CD14-positive monocyte (primary cell): ENCODE measurements at regions not wholly inside any gene's neighbourhood (a gene's known extent, or its start where the extent isn't known, plus 50 kb on each side); places are given as distances from the start of the nearest gene placed in this dataset.

Experiments
- DNase-seq, 3 donors: peaks; one replicate each; pipeline ENCODE4 v3.0.0-alpha.2; 2011 to 2022
- H2AFZ ChIP-seq: 2 replicates; pipeline ENCODE4 v1.6.0; 2012; ENCODE audit warnings: mild to moderate bottlenecking, low read depth, low read length, inconsistent platforms; ENCODE audit not compliant: insufficient read depth, poor library complexity, severe bottlenecking
- H3K27ac ChIP-seq, 2 donors: 1 replicate in 1 of 2; 2 replicates in 1 of 2; pipeline ENCODE4 v1.5.1; 2012 to 2013; ENCODE audit warnings: low read length in 2 of 2, control low read depth in 1 of 2, inconsistent platforms in 1 of 2, low read depth in 1 of 2, mild to moderate bottlenecking in 1 of 2
- H3K27me3 ChIP-seq, 2 donors: one replicate each; pipeline versions ENCODE4 v1.6.0 to v1.6.1; 2011 to 2013; ENCODE audit warnings: low read length in 2 of 2; ENCODE audit not compliant: control insufficient read depth in 2 of 2, insufficient read depth in 2 of 2
- H3K36me3 ChIP-seq, 2 donors: replicated peaks in 1 of 2; 1 replicate in 1 of 2; 2 replicates in 1 of 2; pipeline versions ENCODE4 v1.5.1 to v1.6.1; 2012 to 2013; ENCODE audit warnings: low read length in 2 of 2, control low read depth in 1 of 2, inconsistent platforms in 1 of 2, mild to moderate bottlenecking in 1 of 2; ENCODE audit not compliant: insufficient read depth in 2 of 2, control insufficient read depth in 1 of 2
- H3K4me1 ChIP-seq, 2 donors: 1 replicate in 1 of 2; 2 replicates in 1 of 2; pipeline versions ENCODE4 v1.5.1 to v1.6.1; 2012 to 2013; ENCODE audit warnings: low read length in 2 of 2, control low read depth in 1 of 2, inconsistent platforms in 1 of 2, mild to moderate bottlenecking in 1 of 2, moderate library complexity in 1 of 2; ENCODE audit not compliant: insufficient read depth in 2 of 2, control insufficient read depth in 1 of 2
- H3K4me2 ChIP-seq: replicated peaks from 2 replicates; pipeline ENCODE3; 2012; ENCODE audit warnings: low read length, moderate library complexity, mild to moderate bottlenecking; ENCODE audit not compliant: poor library complexity, severe bottlenecking; ENCODE audit errors: extremely low read depth
- H3K4me3 ChIP-seq, 3 experiments: fragments of 200-600 bp in 1 of 3; sonication (generic) in 1 of 3; replicated peaks in 1 of 3; 1 replicate in 2 of 3; 2 replicates in 1 of 3; pipeline ENCODE4 v1.5.1; 2011 to 2013; ENCODE audit warnings: low read length in 3 of 3, mild to moderate bottlenecking in 3 of 3, control low read depth in 2 of 3, low read depth in 2 of 3, inconsistent platforms in 1 of 3, moderate library complexity in 1 of 3
- H3K79me2 ChIP-seq: 2 replicates; pipeline ENCODE4 v1.6.0; 2012; ENCODE audit warnings: mild to moderate bottlenecking, control low read depth, inconsistent platforms, low read length, moderate library complexity; ENCODE audit not compliant: insufficient read depth
- H3K9ac ChIP-seq: 2 replicates; pipeline ENCODE4 v1.6.0; 2017; ENCODE audit warnings: low read length, mild to moderate bottlenecking; ENCODE audit not compliant: insufficient read depth, poor library complexity, severe bottlenecking
- H3K9me3 ChIP-seq, 2 donors: replicated peaks in 1 of 2; 1 replicate in 1 of 2; 2 replicates in 1 of 2; pipeline versions ENCODE4 v1.5.1 to v1.6.1; 2012 to 2013; ENCODE audit warnings: low read length in 2 of 2, control low read depth in 1 of 2; ENCODE audit not compliant: control insufficient read depth in 1 of 2, insufficient read depth in 1 of 2
- H4K20me1 ChIP-seq: 2 replicates; pipeline ENCODE4 v1.6.0; 2012; ENCODE audit warnings: mild to moderate bottlenecking, low read length, control low read depth, moderate library complexity; ENCODE audit not compliant: insufficient read depth
- H3K27ac Mint-ChIP-seq, 7 donors: one replicate each; pipeline ENCODE4 v1.8.0; 2020; ENCODE audit warnings: mild to moderate bottlenecking in 7 of 7, mixed read lengths in 7 of 7, moderate library complexity in 6 of 7, inconsistent platforms in 2 of 7
- H3K27me3 Mint-ChIP-seq, 3 donors: one replicate each; pipeline ENCODE4 v1.8.0; 2021 to 2022; ENCODE audit warnings: low read depth in 3 of 3, mild to moderate bottlenecking in 3 of 3, mixed read lengths in 3 of 3, moderate library complexity in 3 of 3, inconsistent platforms in 1 of 3
- H3K36me3 Mint-ChIP-seq, 2 donors: one replicate each; pipeline ENCODE4 v1.8.0; 2020; ENCODE audit warnings: mixed read lengths in 2 of 2, inconsistent platforms in 1 of 2, mild to moderate bottlenecking in 1 of 2
- H3K4me1 Mint-ChIP-seq: one replicate; pipeline ENCODE4 v1.8.0; 2020; ENCODE audit warnings: mild to moderate bottlenecking, mixed read lengths
- H3K4me3 Mint-ChIP-seq, 2 donors: one replicate each; pipeline ENCODE4 v1.8.0; 2020; ENCODE audit warnings: mild to moderate bottlenecking in 2 of 2, mixed read lengths in 2 of 2, moderate library complexity in 1 of 2
- H3K9me3 Mint-ChIP-seq, 7 donors: one replicate each; pipeline ENCODE4 v1.8.0; 2020 to 2022; ENCODE audit warnings: mixed read lengths in 7 of 7, mild to moderate bottlenecking in 6 of 7, moderate library complexity in 6 of 7, inconsistent platforms in 2 of 7
- WGBS: methylation state at CpG from one replicate; pipeline ENCODE4 v1.1.5; 2013; ENCODE audit warnings: missing lambda C conversion rate; ENCODE audit not compliant: insufficient coverage; 5-methylcytosine and 5-hydroxymethylcytosine counted together
- intact Hi-C, 2 donors: fragments of 100-400 bp; cut with micrococcal nuclease; formaldehyde crosslinking; loops; one replicate each; pipeline versions ENCODE4 v1.15.0 to v1.15.1; 2023
- TF ChIP-seq, protein P1 (sequence below): fragments of 200-600 bp; IDR thresholded peaks from one replicate; pipeline ENCODE4 v1.8.0; 2022; ENCODE audit warnings: antibody characterized with exemption, mild to moderate bottlenecking

DNA sequence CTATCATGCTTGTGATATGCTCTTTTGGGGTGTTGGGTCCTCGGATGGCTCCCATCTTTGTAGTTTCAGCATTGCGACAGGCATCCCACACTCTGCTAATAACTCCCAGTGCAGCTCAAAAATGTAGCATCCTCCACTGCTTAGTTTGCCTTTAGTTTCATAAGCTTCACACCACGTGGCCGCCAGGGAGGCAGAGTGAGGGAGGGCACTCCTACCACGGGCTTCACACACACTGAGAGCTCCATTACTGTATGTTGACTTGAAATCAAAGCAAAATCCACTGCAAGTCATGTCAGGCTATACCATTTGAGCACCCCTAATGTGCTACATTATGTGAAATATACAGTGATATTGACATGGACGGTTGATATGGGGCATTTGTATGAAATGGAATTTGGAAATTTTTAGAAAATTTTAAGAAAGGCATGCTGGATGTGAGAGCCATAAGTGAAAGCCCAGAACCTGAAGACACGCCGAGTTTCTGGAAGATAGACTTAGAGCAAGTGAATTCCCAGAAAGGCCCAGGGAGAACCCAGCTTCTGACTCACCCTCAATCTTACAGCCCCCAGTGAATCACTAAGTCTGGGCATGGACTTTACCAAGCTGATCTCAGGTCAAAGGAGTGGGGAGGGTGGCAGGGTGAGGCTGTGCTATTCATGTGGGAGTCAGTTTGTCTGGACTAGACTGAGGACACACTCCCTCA, 94.1 kb downstream of the HSPH1 start:
- no peaks in the 10 kb centered on the region for H3K36me3 ChIP-seq
- no peaks in the 10 kb centered on the region for H3K27me3 ChIP-seq
- TF ChIP-seq, protein P1, sequence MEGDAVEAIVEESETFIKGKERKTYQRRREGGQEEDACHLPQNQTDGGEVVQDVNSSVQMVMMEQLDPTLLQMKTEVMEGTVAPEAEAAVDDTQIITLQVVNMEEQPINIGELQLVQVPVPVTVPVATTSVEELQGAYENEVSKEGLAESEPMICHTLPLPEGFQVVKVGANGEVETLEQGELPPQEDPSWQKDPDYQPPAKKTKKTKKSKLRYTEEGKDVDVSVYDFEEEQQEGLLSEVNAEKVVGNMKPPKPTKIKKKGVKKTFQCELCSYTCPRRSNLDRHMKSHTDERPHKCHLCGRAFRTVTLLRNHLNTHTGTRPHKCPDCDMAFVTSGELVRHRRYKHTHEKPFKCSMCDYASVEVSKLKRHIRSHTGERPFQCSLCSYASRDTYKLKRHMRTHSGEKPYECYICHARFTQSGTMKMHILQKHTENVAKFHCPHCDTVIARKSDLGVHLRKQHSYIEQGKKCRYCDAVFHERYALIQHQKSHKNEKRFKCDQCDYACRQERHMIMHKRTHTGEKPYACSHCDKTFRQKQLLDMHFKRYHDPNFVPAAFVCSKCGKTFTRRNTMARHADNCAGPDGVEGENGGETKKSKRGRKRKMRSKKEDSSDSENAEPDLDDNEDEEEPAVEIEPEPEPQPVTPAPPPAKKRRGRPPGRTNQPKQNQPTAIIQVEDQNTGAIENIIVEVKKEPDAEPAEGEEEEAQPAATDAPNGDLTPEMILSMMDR: no peak
- no peak overlapping the region for H2AFZ ChIP-seq
- Mint-ChIP-seq H3K4me1 (no peaks in the 10 kb centered on the region), H3K4me3 (no peak overlapping the region), H3K9me3 (peaks cover 0 to 7% (median 2%) of the 10 kb centered on the region in 7 donors), H3K36me3 (no peaks in the 10 kb centered on the region), H3K27ac (no peak overlapping the region), H3K27me3 (peaks cover 4 to 17% (median 7%) of the 10 kb centered on the region in 3 donors)
- no peaks in the 10 kb centered on the region for H4K20me1 ChIP-seq
- WGBS: 100% methylated on average over 5 of the region's 8 CpGs
- H3K9ac ChIP-seq: no peak overlapping the region
- no peaks in the 10 kb centered on the region for H3K4me1 ChIP-seq
- no peak overlapping the region for H3K4me2 ChIP-seq
- H3K4me3 ChIP-seq: no peak overlapping the region
- H3K27ac ChIP-seq: no peak overlapping the region
- intact Hi-C loops: no loop called here
- H3K79me2 ChIP-seq: no peaks in the 10 kb centered on the region
- H3K9me3 ChIP-seq: no peaks in the 10 kb centered on the region
- DNase-seq: no peak

DNA sequence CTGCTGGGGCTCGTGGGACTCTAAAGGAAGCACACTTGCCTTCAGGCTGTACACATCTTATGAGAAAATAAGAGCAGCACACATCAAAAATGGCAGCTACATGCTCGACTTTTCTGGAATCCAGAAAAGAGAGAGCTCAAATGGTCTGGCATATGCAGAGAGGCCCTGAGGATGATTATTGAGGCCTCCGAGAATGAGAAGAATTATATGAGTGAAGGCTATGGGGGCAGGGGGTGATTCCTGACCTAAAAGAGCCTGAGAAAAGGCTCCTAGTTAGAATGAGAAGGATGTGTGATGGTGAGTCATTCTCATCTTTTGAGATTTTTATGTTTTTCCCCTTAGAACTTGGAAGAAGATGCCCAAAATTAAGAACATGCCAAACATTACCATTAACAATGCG, 97.1 kb downstream of the HSPH1 start:
- no peak overlapping the region for H3K4me3 ChIP-seq
- TF ChIP-seq, protein P1: no peak
- Mint-ChIP-seq H3K4me1 (no peaks in the 10 kb centered on the region), H3K9me3 (peaks cover 0 to 4% (median 2%) of the 10 kb centered on the region in 7 donors), H3K36me3 (no peaks in the 10 kb centered on the region), H3K4me3 (no peak overlapping the region), H3K27me3 (peaks cover 3 to 14% (median 4%) of the 10 kb centered on the region in 3 donors), H3K27ac (no peak overlapping the region)
- no peak overlapping the region for H2AFZ ChIP-seq
- no peaks in the 10 kb centered on the region for H3K4me1 ChIP-seq
- H3K9me3 ChIP-seq: no peaks in the 10 kb centered on the region
- no peaks in the 10 kb centered on the region for H3K36me3 ChIP-seq
- no peak overlapping the region for H3K9ac ChIP-seq
- H4K20me1 ChIP-seq: no peaks in the 10 kb centered on the region
- no peaks in the 10 kb centered on the region for H3K27me3 ChIP-seq
- DNase-seq: no peak
- H3K79me2 ChIP-seq: no peaks in the 10 kb centered on the region
- H3K27ac ChIP-seq: no peak overlapping the region
- 83% methylated on average over 3 of the region's 4 CpGs for WGBS
- intact Hi-C loops: no loop called here
- H3K4me2 ChIP-seq: no peak overlapping the region
